NCI-H526 (cell line): ENCODE measurements at regions not wholly inside any gene's neighbourhood (a gene's known extent, or its start where the extent isn't known, plus 50 kb on each side); places are given as distances from the start of the nearest gene placed in this dataset.
A peak's percentile ranks its signal among the peaks of the same experiment; 100 is the strongest.

ENCODE experiments used
- DNase-seq, 2 experiments: peaks; one replicate each; lab custom pipeline; 2025; lab: John Stamatoyannopoulos, UW

GRCh38 chr9:135240222-135240621 is 152.8 kb downstream of the OLFM1 start:
- DNase-seq, result no peak

GRCh38 chr9:135240871-135241311 is 153.4 kb downstream of the OLFM1 start:
- DNase-seq, result no peak

GRCh38 chr9:135241381-135242048 is 154.0 kb downstream of the OLFM1 start:
- DNase-seq, result peak in 1 of 2 experiments; percentile 27

- no peak for DNase-seq
Observed at GRCh38 chr9:135242049-135242396, 154.6 kb downstream of the OLFM1 start.

GRCh38 chr9:135242406-135242805 is 154.9 kb downstream of the OLFM1 start:
- DNase-seq, result no peak

GRCh38 chr9:135243201-135244190 is 156.0 kb downstream of the OLFM1 start:
- no peak for DNase-seq

- DNase-seq, result peak in 1 of 2 experiments; percentile 51
Observed at GRCh38 chr9:135244271-135245221, 157.1 kb downstream of the OLFM1 start.

- no peak for DNase-seq
Observed at GRCh38 chr9:135245482-135246247, 158.2 kb downstream of the OLFM1 start.

- DNase-seq, result no peak
Observed at GRCh38 chr9:135246248-135247205, 159.1 kb downstream of the OLFM1 start.

GRCh38 chr9:135247227-135247930 is 159.9 kb downstream of the OLFM1 start:
- DNase-seq, result no peak

GRCh38 chr9:135248111-135248510 is 160.6 kb downstream of the OLFM1 start:
- DNase-seq, result no peak

GRCh38 chr9:135248721-135249120 is 161.3 kb downstream of the OLFM1 start:
- DNase-seq, result no peak

- no peak for DNase-seq
Observed at GRCh38 chr9:135249191-135249590, 161.7 kb downstream of the OLFM1 start.

GRCh38 chr9:135249711-135250110 is 162.2 kb downstream of the OLFM1 start:
- DNase-seq, result no peak

- DNase-seq, result no peak
Observed at GRCh38 chr9:135251331-135251761, 163.9 kb downstream of the OLFM1 start.

GRCh38 chr9:135251996-135252760 is 164.7 kb downstream of the OLFM1 start:
- DNase-seq, result no peak

GRCh38 chr9:135252980-135253304 is 165.5 kb downstream of the OLFM1 start:
- no peak for DNase-seq

GRCh38 chr9:135253305-135254004 is 166.0 kb downstream of the OLFM1 start:
- no peak for DNase-seq
